ENCODE measurements at regions not wholly inside any gene's neighbourhood (a gene's known extent, or its start where the extent isn't known, plus 50 kb on each side); places are given as distances from the start of the nearest gene placed in this dataset.
"Not testable (repeated sequence)": the region's sequence is repeated elsewhere in the genome, so short reads cannot be mapped to it uniquely, and the experiment has no call there.

DNA sequence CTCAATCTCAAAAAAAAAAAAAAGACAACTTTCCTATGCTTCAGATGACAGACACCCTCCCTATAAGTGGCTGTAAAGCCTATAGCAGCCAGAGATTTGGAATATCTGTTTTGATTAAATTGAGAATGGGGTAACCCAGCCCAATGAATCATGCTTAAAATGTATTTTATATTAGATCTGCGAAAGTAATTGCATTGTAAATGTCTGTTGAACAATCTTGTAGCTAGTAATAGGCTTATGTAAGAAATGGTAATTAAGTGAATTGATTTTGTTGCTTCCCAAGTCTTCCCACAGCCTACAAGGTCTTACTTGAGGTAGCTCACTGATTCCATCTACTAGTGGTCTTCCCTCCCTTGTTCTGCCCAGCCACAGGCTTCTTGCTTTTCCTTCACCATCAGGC lies 590.7 kb downstream of the ACTL7B start:
- no peak for DNase-seq

DNA sequence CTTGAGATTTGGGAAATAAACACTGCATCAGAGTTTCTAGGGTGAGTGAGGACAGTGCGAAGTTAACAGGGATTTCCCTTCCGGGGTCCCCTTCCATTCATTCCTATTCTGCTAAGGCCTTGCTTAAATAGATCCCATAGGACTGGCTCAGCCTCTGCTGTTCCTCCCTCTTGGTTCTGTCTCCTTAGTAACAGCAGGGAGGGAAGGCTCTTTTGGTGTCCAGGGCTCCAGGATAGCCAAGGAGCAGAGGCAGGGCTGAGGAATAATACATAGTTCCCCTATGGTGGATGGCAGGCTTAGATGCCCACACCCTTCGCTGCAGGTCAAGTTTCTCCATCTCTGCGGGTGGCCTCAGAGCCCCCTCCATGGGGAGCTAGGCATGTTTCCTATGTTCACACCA lies 591.7 kb downstream of the ACTL7B start:
- DNase-seq = no peak

DNA sequence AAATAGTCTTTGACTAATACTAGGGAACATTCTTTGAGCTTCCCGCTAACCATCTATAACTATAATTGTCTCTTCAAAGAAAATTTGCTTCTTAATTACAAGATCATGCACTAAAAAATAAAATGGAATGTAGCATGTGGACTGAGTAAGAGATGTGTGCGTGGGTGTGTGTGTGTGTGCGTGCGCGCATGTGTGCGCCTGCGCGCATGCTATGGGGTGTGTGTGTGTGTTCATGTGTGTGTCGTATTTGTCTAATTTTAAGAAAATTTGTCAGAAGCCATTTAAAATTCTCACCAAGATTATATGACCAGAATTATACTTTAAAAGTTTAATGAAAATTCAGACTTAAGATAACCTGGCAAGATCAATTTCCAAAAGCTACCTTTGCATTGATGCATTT lies 593.0 kb downstream of the ACTL7B start:
- no peak for DNase-seq

DNA sequence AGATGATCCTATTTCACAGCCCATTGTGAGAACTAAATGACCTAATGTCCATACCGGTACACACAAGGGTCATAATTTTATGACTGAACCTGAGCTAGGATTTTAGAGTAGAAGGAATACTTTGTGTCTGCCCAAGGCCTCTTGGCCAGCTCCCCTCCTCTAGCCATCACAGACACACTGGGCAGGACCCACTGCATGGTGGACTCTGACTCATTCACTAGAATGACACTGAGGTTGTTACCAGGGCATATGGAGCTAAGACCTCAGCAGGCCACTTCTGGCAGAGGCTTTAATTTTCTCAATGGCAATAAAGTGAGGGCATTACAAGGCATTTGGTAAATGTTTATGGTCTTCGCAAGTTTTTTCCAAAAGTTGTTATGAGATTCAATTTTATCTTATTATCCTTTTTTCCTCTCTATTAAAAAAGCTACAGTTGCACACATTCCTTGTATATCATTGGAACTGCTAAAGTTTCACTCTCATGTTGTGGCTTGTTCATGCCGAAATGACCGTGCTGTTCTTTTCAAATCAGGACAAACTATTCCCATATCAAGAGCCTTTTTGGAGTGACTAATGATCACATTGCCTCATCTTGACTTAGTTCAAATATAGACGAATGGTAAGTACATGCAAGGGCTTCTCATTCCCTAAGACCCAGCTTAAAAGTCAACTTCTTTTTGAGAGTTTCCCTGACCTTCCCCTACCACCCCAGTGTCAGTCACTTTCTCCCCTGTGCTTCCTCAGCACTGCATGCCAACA lies 595.7 kb downstream of the ACTL7B start:
- DNase-seq = no peak

DNA sequence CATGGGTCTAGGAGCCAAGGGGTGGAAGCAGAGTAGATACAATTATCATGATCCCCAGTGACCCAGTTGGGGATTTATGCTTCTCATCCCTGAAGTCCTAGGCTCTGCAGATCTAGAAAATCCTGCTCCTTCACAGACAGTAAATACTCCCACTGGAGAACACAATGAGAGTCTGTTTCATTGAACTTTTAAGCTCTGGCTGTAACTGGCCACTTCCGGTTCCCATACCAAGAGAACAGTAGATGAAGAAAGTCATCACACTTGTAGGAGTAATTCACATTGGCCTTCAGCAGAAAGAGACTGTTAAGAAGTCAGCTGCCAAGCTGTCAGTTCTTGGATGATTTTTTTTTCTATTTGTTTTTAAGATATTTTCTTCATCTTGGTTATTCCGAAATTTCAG lies 597.1 kb downstream of the ACTL7B start:
- no peak for DNase-seq

DNA sequence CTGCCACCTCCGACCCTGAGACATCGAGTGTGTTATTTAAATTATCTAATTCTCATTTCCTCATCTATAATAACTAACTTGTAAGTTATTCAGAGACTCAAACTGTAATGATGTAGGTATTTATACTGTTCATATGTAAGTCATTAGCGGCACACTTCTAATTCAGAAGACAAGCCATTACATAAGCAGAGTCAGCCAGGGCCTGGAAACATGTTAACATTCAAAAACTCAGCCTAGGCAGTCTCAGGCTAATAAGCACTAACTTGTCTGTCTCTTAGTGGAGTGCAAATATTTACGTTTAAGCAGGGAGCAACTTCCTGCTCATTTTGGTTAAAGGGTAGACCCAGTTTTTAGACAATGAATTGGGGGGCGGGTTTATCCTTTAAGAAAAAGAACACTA lies 598.4 kb downstream of the ACTL7B start:
- no peak for DNase-seq

DNA sequence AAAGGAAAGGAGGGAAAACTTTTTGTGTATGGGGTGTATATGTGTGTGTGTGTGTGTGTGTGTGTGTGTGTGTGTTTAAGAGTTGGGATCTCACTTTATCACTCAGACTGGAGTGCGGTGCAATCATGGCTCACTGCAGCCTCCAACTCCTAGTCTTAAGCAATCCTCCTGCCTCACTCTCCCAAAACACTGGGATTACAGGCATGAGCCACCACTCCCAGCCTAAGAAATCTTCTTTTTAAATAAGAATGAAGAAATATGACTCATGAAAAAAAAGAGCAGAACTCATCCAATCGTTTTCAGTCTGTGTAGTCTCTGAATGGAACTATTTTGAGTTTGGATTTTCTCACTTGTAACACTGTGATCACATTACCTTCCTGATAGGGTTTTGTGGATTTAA lies 601.5 kb downstream of the ACTL7B start:
- no peak for DNase-seq

DNA sequence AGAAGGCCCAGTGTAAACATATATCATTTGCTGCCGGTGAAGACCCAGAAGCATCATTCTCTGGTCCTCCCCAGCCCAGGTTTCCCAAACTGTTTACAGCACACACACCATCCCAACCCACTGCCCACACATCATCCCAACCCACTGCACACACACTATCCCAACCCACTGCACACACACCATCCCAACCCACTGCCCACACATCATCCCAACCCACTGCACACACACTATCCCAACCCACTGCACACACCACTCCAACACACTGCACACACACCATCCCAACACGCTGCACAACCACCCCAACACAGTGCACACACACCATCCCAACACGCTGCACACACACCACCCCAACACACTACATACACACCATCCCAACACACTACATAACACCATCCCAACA lies 608.4 kb downstream of the ACTL7B start:
- DNase-seq = not testable (repeated sequence)

DNA sequence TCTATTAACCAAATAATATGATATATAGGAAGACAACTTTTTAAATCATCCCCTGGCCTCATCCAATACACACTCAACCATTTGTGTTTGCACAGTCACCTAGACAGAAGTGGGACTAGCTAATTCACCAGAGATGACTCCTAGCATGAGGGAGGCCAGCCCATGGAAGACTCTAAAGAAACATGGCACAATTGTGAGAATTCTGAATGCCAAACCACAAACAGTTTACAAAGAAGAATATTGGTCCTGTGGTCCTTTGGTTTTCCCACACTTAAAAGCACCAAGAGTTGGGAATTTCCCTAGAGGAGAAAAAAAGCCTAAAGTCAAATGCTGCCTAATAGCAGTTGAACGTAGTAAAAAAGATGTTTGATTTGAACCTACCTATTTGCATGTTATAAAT lies 609.9 kb downstream of the ACTL7B start:
- DNase-seq = no peak

DNA sequence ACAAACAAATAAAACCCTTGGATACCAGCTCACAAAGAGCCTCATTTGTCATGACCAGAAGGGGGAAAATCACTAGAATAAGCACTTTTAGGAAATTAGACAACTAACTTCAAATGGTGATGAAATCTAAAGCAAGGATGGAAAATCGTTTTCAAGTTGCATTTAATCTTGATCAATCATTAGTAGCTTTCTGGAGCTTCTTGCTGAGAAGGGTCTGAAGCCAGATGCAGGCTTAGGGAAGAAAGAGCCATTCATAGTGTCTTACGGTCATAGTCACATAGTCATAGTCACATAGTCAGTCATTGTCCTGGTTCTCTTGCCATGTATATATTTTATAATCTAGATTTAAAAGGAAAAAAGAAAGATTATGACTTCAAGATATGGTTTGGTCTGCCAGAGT lies 610.5 kb downstream of the ACTL7B start:
- DNase-seq = no peak

DNA sequence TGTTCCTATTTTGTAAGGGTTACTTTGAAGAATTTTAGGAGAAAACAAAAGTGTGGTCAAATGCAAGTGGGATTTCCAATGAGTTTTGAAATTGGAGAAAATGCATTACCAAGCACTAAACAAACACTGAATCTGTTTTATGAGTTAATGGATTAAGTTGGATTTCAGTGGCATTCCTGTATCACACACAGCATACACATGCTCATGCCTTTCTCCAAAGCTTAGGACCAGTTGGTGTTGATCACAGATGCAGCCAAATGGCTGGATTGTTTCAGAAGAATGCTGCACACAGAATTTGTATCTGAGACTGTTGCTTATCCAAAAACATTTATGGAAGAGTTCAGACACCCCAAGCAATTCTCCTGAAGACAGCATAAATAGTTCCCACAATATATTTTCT lies 611.1 kb downstream of the ACTL7B start:
- no peak for DNase-seq

DNA sequence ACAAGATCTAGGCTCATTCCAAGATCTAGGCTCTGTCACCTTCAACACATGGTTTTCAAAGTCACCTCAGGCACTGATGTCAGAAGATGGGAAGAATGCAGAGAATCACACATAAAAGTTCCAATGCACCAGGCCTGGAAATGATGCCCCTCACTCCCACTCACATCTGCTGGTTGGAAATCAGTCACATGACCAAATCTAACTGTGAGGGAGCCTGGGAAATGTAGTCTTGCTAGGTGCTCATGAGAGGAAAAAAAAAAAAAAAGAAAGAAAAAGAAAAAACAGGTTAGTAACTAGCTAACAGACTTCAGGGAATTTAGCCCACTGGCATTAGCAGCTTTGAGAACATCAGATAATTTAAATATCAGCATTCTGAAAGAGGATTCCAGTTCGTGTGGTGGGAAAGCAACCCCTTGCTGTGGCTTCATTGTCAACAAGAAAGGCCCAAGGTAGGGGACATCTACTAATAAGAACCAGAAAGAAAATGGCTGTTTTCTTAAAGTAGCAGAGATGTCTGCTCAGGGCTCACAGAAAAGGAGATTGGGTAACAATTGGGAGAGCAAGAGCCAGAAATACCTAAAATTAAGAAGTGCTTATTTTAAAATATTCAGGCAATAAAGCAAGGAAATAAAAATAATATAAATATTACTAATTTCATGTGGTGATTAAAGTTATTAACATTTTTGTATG lies 614.3 kb downstream of the ACTL7B start:
- no peak for DNase-seq

DNA sequence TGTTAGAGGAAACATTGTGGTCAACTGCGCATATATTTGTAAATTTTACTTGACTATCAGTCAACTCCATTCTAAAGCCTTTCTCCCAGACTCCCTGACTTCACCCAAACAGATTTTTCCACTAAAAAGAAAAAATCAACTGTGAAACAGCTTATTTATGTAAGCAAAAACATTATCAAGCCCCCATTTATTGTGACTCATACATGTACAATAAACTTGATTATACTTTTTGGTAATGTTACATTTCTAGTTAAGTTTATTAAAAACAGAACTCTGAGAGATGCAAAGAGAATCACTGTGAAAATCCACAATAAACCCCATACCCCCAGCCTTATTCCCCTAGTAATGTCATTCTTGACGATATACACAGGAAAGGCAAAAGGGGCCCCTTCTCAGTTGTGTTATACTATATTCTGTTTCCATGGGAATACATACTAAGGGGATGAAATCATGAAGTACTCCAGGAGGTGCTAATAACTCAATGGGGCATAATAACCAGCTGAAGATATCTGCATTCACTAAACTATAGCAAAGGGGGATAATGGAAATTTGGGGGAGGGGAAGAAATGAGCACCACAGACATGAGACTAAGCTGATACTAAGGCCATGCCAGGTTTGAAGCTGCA lies 616.0 kb downstream of the ACTL7B start:
- no peak for DNase-seq

DNA sequence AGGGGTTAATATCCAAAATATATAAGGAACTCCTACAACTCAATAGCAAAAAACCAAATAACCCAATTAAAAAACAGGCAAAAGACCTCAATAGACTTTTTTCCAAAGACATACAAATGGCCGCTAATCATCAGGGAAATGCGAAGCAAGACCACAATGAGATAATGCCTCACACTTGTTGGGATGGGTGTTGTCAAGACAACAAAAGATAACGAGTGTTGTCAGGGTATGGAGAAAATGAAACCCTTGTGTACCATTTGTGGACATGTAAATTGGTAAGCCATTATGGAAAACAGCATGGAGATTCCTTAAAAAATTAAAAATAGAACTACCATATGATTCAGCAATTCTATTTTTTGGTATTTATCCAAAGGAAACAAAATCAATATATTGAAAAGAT lies 620.2 kb downstream of the ACTL7B start:
- no peak for DNase-seq

DNA sequence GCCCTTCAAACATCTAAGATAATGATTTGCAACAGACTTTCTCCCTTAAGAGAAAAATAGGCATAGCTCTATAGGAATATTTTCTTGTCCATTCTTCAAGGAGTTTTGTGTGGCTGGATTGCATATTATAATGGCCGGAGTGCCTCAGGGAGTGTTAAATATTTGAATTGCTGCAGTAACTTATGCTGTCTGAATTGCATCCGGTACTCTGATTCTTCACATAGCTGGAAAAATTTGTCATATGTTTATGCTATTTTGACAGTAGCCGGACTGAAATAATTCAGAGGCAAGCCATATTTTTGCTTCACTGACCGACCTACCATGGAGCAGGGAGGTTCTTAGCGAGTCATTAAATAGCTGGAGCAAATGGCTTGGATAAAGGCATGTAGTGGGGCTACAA lies 621.0 kb downstream of the ACTL7B start:
- no peak for DNase-seq

DNA sequence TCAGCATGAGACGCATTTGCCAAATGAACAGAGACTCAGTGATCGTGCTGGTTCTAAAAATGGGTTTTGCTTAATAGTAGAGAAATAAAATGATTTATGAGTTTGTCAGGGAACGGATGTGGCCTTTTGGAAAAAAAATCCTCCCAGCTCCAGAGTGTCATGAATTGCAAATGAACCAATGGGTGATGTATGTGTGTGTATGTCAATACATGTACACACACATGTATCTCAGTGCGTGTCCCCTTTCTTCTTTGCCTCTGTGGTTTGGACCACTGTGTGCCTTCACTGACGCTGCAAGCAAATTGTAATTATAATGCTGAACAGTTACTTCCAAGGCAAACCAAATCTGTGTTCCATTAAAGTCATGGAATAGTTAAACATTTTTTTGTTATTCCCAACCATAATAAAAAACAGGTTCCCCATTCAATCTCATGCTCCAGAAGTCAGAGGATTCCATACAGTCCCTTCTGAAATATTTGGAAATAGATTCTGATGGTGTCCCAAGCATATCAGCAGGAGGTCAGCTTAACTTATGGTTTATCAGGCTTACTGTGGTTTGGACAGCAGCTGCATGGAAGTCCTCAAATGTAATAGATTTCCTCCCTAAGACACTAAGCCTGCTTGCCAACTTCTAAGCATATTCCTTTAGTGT lies 630.5 kb downstream of the ACTL7B start:
- DNase-seq = no peak

DNA sequence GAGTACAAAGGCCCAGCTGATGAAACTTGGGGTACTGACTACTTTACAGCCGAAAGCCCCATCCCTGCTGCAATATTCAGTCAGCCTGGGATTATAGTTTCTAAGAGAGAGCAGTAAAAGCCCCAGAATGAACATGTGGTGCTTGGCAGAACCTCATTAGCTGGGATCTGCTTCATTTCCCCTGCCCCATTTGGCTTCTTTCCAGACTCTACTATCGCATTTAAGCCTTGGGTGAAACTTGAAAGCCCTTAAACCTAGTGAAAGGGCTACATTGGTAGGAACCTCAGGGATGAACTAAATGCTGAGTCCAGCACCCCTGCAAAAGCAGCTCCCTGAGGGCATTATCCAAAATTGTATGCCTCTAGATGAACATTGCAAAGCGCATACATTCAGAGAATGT lies 631.1 kb downstream of the ACTL7B start:
- DNase-seq = no peak

DNA sequence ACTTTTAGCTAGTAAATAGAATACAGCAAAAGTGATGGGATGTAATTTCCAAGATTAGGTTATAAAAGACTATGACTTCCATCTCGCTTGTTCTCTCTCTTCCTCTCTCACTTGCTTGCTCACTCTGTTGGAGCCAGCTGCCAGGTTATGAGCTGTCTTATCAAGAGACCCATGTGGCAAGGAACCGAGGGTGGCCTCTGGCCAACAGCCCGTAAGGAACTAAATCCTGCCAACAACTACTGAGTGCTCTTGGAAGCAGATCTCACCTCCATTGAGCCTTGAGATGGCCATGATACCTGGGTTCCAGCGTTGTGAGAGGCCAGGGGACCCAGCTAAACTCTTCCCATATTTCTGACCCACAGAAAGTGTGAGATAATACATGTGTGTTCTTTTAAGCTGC lies 636.1 kb downstream of the ACTL7B start:
- no peak for DNase-seq

DNA sequence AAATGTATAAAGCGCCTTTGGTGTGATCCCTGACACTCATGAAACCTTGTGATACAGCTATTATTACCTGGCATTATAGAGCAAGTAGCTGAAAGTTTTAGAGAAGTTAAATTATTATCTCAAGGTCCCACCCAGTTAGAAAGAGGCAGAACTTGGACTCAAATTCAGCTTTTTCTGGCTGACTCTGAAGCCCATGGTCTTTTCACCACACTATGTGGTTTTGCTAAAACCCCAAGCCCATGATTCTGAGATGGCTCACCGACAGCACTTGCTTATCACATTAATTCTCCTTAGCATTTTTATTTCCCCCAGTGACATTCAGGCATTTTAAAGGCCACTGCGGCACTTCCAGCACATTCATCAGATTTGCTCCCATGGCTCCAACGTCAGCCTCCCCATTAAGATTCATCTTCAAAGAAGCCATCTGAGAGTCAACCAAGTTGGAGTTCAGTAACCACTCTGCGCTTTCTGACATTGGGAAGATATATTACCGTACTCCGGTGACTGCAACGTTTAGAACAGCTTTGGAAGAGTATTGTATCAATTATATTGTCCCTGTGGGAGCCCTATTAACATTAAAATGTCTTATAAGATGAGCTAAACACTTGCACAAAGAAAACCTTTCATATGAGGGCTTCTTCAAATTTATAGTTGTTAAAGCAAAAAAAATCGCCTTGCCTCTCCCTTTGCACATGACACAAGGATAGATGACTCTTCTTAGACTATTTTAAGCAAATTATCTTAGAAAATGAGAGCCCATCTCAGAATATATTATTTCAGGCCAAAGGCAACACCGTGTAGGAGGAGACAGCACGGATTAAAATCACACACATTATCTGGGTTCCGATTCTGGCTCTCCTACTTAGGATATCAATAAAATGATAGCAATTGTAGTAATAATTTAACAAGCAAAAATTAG lies 638.1 kb downstream of the ACTL7B start:
- DNase-seq = no peak

DNA sequence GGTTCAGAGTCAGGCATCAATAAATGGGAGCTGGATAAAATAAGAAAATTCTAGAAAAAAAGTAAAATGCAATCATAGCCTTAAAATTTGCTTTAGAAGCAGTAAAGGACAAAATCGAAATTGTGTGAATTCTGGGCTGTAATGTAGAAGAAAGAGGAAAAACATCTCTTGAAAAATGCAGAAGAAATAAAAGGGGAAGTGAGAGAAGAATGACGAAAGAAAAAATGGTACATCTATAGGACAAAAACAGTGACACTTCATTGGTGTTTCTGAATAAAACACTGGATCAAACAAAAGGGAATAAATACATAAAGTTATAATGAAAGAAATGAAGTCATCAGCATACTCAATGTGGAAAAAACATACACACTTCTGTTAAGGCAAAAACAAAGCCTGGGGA lies 642.3 kb downstream of the ACTL7B start:
- no peak for DNase-seq

DNA sequence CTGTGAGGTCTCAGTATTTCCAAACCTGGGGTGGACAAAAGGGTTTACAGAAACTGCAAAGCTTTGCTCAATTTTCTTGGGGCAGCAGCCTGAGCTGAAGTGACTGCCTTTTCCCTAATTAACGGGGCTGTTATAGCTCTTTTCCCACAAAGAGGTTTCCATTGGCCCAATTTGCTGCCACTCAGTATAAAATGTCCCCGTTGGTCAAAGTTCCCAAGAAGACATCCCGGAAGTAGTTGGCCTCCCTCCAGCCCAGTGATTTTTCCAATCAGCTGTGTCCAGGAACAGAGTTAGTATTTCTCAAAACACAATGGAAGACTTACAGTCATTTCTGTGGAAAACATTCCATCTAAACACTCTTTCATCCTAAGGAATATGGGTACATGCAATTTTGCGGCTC lies 643.6 kb downstream of the ACTL7B start:
- DNase-seq = no peak

DNA sequence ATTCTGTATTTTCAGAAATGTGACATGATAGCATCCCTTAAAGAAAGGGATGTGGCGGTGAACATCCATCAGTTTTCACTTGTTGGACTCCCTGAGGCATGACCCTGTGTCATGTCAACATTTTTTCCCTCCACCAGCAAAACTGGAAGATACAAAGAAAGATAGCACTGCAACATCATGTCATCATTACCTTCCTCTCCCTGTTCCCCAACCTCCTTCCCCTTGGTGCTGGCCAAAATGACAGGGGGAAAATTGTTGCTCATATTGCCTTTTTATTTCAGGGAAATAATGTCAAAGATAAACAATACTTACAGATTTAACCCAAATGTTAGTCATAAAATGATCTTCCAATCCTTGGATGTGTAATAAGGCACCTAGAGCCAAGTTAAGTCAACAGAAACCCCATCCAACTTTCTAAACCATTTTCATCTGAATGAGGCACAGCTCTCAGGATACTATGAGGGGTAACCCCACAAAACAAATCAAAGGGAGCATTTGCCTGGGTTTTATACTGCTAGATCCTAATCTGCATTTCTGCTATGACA lies 644.3 kb downstream of the ACTL7B start:
- DNase-seq = no peak
